ENCODE measurements at regions not wholly inside any gene's neighbourhood (a gene's known extent, or its start where the extent isn't known, plus 50 kb on each side); places are given as distances from the start of the nearest gene placed in this dataset.

GRCh38 chr10:9608602-9609001 lies 1409.1 kb upstream of the CELF2 start:
- Histone ChIP-seq H4K91ac (ENCODE audit: insufficient read depth, low read depth, low read length) (no peak overlapping the region), H2BK5ac (ENCODE audit: low read depth, low read length, poor library complexity, severe bottlenecking) (no peak overlapping the region), H3K79me1 (ENCODE audit: low read depth in 1 of 2, low read length in 2 of 2) (no peaks in the 10 kb centered on the region), H4K8ac (ENCODE audit: low read depth in 2 of 2, low read length in 2 of 2) (no peak overlapping the region; a peak in 1 of 4 replicates), H2BK15ac (ENCODE audit: low read depth, low read length) (no peak overlapping the region), H4K5ac (ENCODE audit: low read depth, low read length) (no peak overlapping the region), H3K4ac (ENCODE audit: low read depth, low read length) (no peak overlapping the region), H2BK120ac (ENCODE audit: low read depth, low read length) (no peak overlapping the region), H2BK20ac (ENCODE audit: low read depth, low read length) (no peak overlapping the region), H3K4me3 (ENCODE audit: insufficient read depth, low read depth, low read length) (no peak overlapping the region), H2AK9ac (replicated peaks; ENCODE audit: low read depth, low read length, poor library complexity) (no peak overlapping the region), H3K4me1 (ENCODE audit: control insufficient read depth, insufficient read depth, low read length) (0 out of 2 replicates have a peak, but pooled peaks cover 1% of the 10 kb centered on the region), H3K9ac (ENCODE audit: low read depth, low read length) (no peak overlapping the region), H3K27me3 (ENCODE audit: control insufficient read depth, insufficient read depth, low read length) (no peaks in the 10 kb centered on the region), H2AFZ (replicated peaks; ENCODE audit: low read length, poor library complexity) (no peak overlapping the region), H2AK5ac (ENCODE audit: low read depth, low read length) (no peak overlapping the region), H3K4me2 (ENCODE audit: low read depth, low read length) (no peak overlapping the region), H3K23ac (ENCODE audit: low read depth, low read length) (no peak overlapping the region), H3K9me1 (ENCODE audit: insufficient read depth, low read length) (no peaks in the 10 kb centered on the region), H3K18ac (ENCODE audit: low read depth, low read length) (no peak overlapping the region), H3K27ac (ENCODE audit: insufficient read depth, low read length) (no peak overlapping the region), H4K20me1 (ENCODE audit: insufficient read depth, low read length) (no peaks in the 10 kb centered on the region), H3K56ac (ENCODE audit: extremely low read depth, insufficient read depth, low read length) (no peak overlapping the region), H3K9me3 (ENCODE audit: control insufficient read depth, insufficient read depth, low read length) (no peaks in the 10 kb centered on the region), H3K14ac (replicated peaks; ENCODE audit: low read depth, low read length) (no peak overlapping the region), H3K36me3 (ENCODE audit: control insufficient read depth, insufficient read depth, low read length) (no peaks in the 10 kb centered on the region)
- ChIA-PET POLR2A (ENCODE audit: unreplicated experiment) (no interaction called here), CTCF (interaction anchor here (0.5 to 1.7 kb wide), 9 partner anchors 12 to 1427 kb away, joined by 3 to 8 read pairs (median 4); no protein-coding TSS in a partner anchor)
- intact Hi-C loops (cut with micrococcal nuclease), result loop anchor here (1.0 to 10.0 kb wide), 9 partner anchors 182 to 1864 kb away; no protein-coding TSS in a partner anchor
- TF ChIP-seq RFX5 (IDR thresholded peaks at IDR 0.05; ENCODE audit: low read depth, low read length), result no peak
- no peak for TF ChIP-seq POLR2A (IDR thresholded peaks at IDR 0.05; ENCODE audit: low read depth, low read length)
- no peak for TF ChIP-seq USF2 (IDR thresholded peaks at IDR 0.05; ENCODE audit: low read depth, low read length)
- peak; percentile 67 for TF ChIP-seq SMC3 (IDR thresholded peaks at IDR 0.05; ENCODE audit: low read depth, low read length)
- TF ChIP-seq RCOR1 (IDR thresholded peaks at IDR 0.05; ENCODE audit: insufficient replicate concordance, low read length), result no peak
- no peak for TF ChIP-seq CHD1 (IDR thresholded peaks at IDR 0.05; ENCODE audit: low read depth, low read length)
- no peak for TF ChIP-seq CEBPB (IDR thresholded peaks at IDR 0.05; ENCODE audit: low read depth, low read length)
- TF ChIP-seq RAD21 (IDR thresholded peaks at IDR 0.05; ENCODE audit: low read length), result peak; percentile 87
- TF ChIP-seq FOS (IDR thresholded peaks at IDR 0.05; ENCODE audit: low read depth, low read length), result no peak
- no peak for TF ChIP-seq MAZ (IDR thresholded peaks at IDR 0.05; ENCODE audit: borderline replicate concordance, low read depth, low read length)
- no peak for TF ChIP-seq MXI1 (IDR thresholded peaks at IDR 0.05; ENCODE audit: borderline replicate concordance, low read depth, low read length)
- no peak for TF ChIP-seq ELK1 (IDR thresholded peaks at IDR 0.05; ENCODE audit: borderline replicate concordance, low read depth, low read length)
- TF ChIP-seq MAFK (IDR thresholded peaks at IDR 0.05; ENCODE audit: low read depth, low read length), result no peak
- TF ChIP-seq NFE2L2 (IDR thresholded peaks at IDR 0.05; ENCODE audit: low read depth, low read length), result no peak
- peak; percentile 82 for TF ChIP-seq CTCF (conservative IDR thresholded peaks at IDR 0.05; ENCODE audit: low read depth, low read length)
- dilution Hi-C loops (cut with HindIII; ENCODE audit: low sequenced_read_pairs, unreplicated experiment), result no loop called here
- in situ Hi-C loops (cut with MboI; ENCODE audit: low sequenced_read_pairs), result loop anchor here (10.0 to 25.0 kb wide), 3 partner anchors 1066 to 1666 kb away; no protein-coding TSS in a partner anchor
- DNase-seq, result peak; percentile 50
- BruUV-seq (replicated peaks), result no TSS peak
- ATAC-seq (ENCODE audit: low read depth), result peak; percentile 82

Data from IMR-90 (cell line).